Astrocyte (in vitro differentiated cells and primary cell): ENCODE measurements at regions not wholly inside any gene's neighbourhood (a gene's known extent, or its start where the extent isn't known, plus 50 kb on each side); places are given as distances from the start of the nearest gene placed in this dataset.
A peak's percentile ranks its signal among the peaks of the same experiment; 100 is the strongest.

ENCODE experiments used
- DNase-seq: peaks from one replicate; pipeline ENCODE4 v3.0.0-alpha.2; 2010; ENCODE audit warnings: low read depth
- FAIRE-seq: peaks from 2 replicates; lab custom pipeline; 2011; peaks lifted over from hg19 to GRCh38; lab: Jason Lieb, UNC
- H2AFZ ChIP-seq: 2 replicates; pipeline ENCODE4 v1.6.0; 2012; ENCODE audit warnings: low read depth, low read length, inconsistent platforms
- H3K27ac ChIP-seq: 2 replicates; pipeline ENCODE4 v1.5.1; 2011; ENCODE audit warnings: low read depth, low read length, inconsistent platforms
- H3K27me3 ChIP-seq: 2 replicates; pipeline ENCODE4 v1.6.0; 2011; ENCODE audit warnings: low read length, inconsistent platforms; ENCODE audit not compliant: insufficient read depth
- H3K36me3 ChIP-seq: 2 replicates; pipeline ENCODE4 v1.5.1; 2011; ENCODE audit warnings: low read length, inconsistent platforms; ENCODE audit not compliant: insufficient read depth
- H3K4me1 ChIP-seq: 2 replicates; pipeline ENCODE4 v1.5.1; 2011; ENCODE audit warnings: low read length, inconsistent platforms; ENCODE audit not compliant: insufficient read depth
- H3K4me2 ChIP-seq: 2 replicates; pipeline ENCODE4 v1.6.0; 2012; ENCODE audit warnings: low read length, inconsistent platforms
- H3K4me3 ChIP-seq: 2 replicates; pipeline ENCODE4 v1.5.1; 2011; ENCODE audit warnings: low read depth, mild to moderate bottlenecking, low read length, inconsistent platforms; ENCODE audit not compliant: insufficient read depth
- H3K79me2 ChIP-seq: 2 replicates; pipeline ENCODE4 v1.6.0; 2012; ENCODE audit warnings: mild to moderate bottlenecking, low read length, inconsistent platforms; ENCODE audit not compliant: insufficient read depth
- H3K9ac ChIP-seq: 2 replicates; pipeline ENCODE4 v1.6.0; 2012; ENCODE audit warnings: mild to moderate bottlenecking, low read length, inconsistent platforms
- H3K9me3 ChIP-seq: 2 replicates; pipeline ENCODE4 v1.5.1; 2012; ENCODE audit warnings: low read depth, mild to moderate bottlenecking, low read length, inconsistent platforms; ENCODE audit not compliant: insufficient read depth
- H4K20me1 ChIP-seq: 2 replicates; pipeline ENCODE4 v1.6.0; 2012; ENCODE audit warnings: low read length, inconsistent platforms; ENCODE audit not compliant: insufficient read depth
- H3K27ac Mint-ChIP-seq: one replicate; pipeline ENCODE4 v1.8.0; 2021; ENCODE audit warnings: mild to moderate bottlenecking, mixed read lengths; ENCODE audit not compliant: unreplicated experiment
- H3K27me3 Mint-ChIP-seq: one replicate; pipeline ENCODE4 v1.8.0; 2021; ENCODE audit warnings: low read depth, mixed read lengths; ENCODE audit not compliant: unreplicated experiment
- H3K36me3 Mint-ChIP-seq: one replicate; pipeline ENCODE4 v1.8.0; 2021; ENCODE audit warnings: low read depth, mixed read lengths; ENCODE audit not compliant: unreplicated experiment
- H3K4me1 Mint-ChIP-seq: one replicate; pipeline ENCODE4 v1.8.0; 2021; ENCODE audit warnings: low read depth, mixed read lengths; ENCODE audit not compliant: unreplicated experiment
- H3K4me3 Mint-ChIP-seq: one replicate; pipeline ENCODE4 v1.8.0; 2021; ENCODE audit warnings: mild to moderate bottlenecking, moderate library complexity, mixed read lengths; ENCODE audit not compliant: unreplicated experiment
- H3K9me3 Mint-ChIP-seq: one replicate; pipeline ENCODE4 v1.8.0; 2021; ENCODE audit warnings: mild to moderate bottlenecking, mixed read lengths; ENCODE audit not compliant: unreplicated experiment
- EZH2 ChIP-seq: IDR thresholded peaks from 2 replicates; pipeline ENCODE4 v1.6.1; 2012; ENCODE audit warnings: mild to moderate bottlenecking, low read length, inconsistent platforms; ENCODE audit not compliant: insufficient read depth
- TF ChIP-seq, protein P1 (sequence below): IDR thresholded peaks from 2 replicates; pipeline ENCODE4 v1.5.1; 2011; ENCODE audit warnings: low read depth, mild to moderate bottlenecking, inconsistent platforms, low read length, moderate library complexity; ENCODE audit not compliant: insufficient read depth

- H3K36me3 ChIP-seq = no peaks in the 10 kb centered on the region
- FAIRE-seq = no peak
- H3K36me3 Mint-ChIP-seq = no peaks in the 10 kb centered on the region
- no peak overlapping the region for H3K4me3 ChIP-seq
- H3K9me3 ChIP-seq = no peaks in the 10 kb centered on the region
- TF ChIP-seq, protein P1, sequence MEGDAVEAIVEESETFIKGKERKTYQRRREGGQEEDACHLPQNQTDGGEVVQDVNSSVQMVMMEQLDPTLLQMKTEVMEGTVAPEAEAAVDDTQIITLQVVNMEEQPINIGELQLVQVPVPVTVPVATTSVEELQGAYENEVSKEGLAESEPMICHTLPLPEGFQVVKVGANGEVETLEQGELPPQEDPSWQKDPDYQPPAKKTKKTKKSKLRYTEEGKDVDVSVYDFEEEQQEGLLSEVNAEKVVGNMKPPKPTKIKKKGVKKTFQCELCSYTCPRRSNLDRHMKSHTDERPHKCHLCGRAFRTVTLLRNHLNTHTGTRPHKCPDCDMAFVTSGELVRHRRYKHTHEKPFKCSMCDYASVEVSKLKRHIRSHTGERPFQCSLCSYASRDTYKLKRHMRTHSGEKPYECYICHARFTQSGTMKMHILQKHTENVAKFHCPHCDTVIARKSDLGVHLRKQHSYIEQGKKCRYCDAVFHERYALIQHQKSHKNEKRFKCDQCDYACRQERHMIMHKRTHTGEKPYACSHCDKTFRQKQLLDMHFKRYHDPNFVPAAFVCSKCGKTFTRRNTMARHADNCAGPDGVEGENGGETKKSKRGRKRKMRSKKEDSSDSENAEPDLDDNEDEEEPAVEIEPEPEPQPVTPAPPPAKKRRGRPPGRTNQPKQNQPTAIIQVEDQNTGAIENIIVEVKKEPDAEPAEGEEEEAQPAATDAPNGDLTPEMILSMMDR = no peak
- TF ChIP-seq EZH2 = no peak
- H3K27me3 ChIP-seq = no peaks in the 10 kb centered on the region
- H3K9ac ChIP-seq = no peak overlapping the region
- no peaks in the 10 kb centered on the region for H3K4me1 ChIP-seq
- H2AFZ ChIP-seq = no peak overlapping the region
- H3K4me1 Mint-ChIP-seq = peaks cover 9% of the 10 kb centered on the region
- H3K27ac Mint-ChIP-seq = no peak overlapping the region
- H3K4me3 Mint-ChIP-seq = no peak overlapping the region
- H3K27me3 Mint-ChIP-seq = peaks cover 3% of the 10 kb centered on the region
- H3K27ac ChIP-seq = no peak overlapping the region
- no peak for DNase-seq
- H4K20me1 ChIP-seq = no peaks in the 10 kb centered on the region
- no peaks in the 10 kb centered on the region for H3K9me3 Mint-ChIP-seq
- no peaks in the 10 kb centered on the region for H3K79me2 ChIP-seq
- no peak overlapping the region for H3K4me2 ChIP-seq
Measured at GRCh38 chr2:8000870-8001269, 681.0 kb upstream of the ID2 start.

DNA sequence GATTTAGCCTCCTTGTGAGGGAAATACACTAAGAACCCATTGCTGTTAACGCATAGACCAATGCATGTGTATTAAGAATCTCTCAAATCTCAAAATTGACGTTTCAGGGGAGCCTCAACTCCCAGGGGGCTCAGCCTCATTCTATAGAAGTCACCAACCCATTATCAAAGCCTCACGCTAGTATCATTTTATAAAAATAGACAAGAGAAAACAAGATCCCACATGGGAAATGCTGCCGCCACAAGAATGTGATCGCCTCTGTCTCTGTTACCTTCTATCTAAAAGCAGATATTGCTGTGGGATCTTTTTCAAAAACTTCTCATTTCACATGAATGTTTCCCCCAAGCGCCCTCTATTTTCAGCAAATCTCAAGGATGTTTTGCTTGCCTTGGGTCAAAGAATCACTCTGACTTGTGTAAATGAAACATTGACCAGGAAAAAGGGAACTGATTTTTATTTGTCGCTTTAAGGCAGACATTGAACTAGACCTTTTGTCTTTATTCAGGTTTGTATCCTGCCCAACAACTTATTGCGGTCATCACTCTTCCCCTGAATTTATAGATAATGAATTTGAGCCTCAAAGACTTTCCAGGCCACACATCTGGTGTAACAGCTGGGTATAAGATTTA is 679.0 kb upstream of the ID2 start:
- H3K36me3 Mint-ChIP-seq = no peaks in the 10 kb centered on the region
- Histone ChIP-seq H3K4me1 (no peaks in the 10 kb centered on the region), H3K27ac (peak overlapping the region; percentile 27), H3K9me3 (no peaks in the 10 kb centered on the region), H3K27me3 (no peaks in the 10 kb centered on the region), H3K4me3 (no peak overlapping the region), H3K4me2 (no peak overlapping the region), H4K20me1 (no peaks in the 10 kb centered on the region), H3K36me3 (no peaks in the 10 kb centered on the region), H3K9ac (peak overlapping the region; percentile 4), H2AFZ (no peak overlapping the region), H3K79me2 (no peaks in the 10 kb centered on the region)
- no peak overlapping the region for H3K27ac Mint-ChIP-seq
- no peak overlapping the region for H3K4me3 Mint-ChIP-seq
- H3K4me1 Mint-ChIP-seq = peaks cover 9% of the 10 kb centered on the region
- H3K9me3 Mint-ChIP-seq = no peaks in the 10 kb centered on the region
- no peaks in the 10 kb centered on the region for H3K27me3 Mint-ChIP-seq
- FAIRE-seq (no peak), DNase-seq (no peak)
- no peak for TF ChIP-seq EZH2
- TF ChIP-seq, protein P1 = no peak

- peaks cover 9% of the 10 kb centered on the region for H3K4me1 Mint-ChIP-seq
- no peak overlapping the region for H3K27ac Mint-ChIP-seq
- Histone ChIP-seq H3K4me2 (peak overlapping the region; percentile 33), H3K4me3 (no peak overlapping the region), H4K20me1 (no peaks in the 10 kb centered on the region), H2AFZ (no peak overlapping the region), H3K9me3 (no peaks in the 10 kb centered on the region), H3K27ac (peak overlapping the region; percentile 27), H3K79me2 (no peaks in the 10 kb centered on the region), H3K36me3 (no peaks in the 10 kb centered on the region), H3K4me1 (no peaks in the 10 kb centered on the region), H3K9ac (peak overlapping the region; percentile 4), H3K27me3 (no peaks in the 10 kb centered on the region)
- TF ChIP-seq, protein P1 = no peak
- no peak for TF ChIP-seq EZH2
- no peaks in the 10 kb centered on the region for H3K27me3 Mint-ChIP-seq
- DNase-seq = peak; percentile 52
- H3K4me3 Mint-ChIP-seq = no peak overlapping the region
- no peaks in the 10 kb centered on the region for H3K9me3 Mint-ChIP-seq
- no peaks in the 10 kb centered on the region for H3K36me3 Mint-ChIP-seq
- FAIRE-seq = peak; percentile 76
Measured at GRCh38 chr2:8003462-8004075, 678.3 kb upstream of the ID2 start.
